ENCODE measurements at regions not wholly inside any gene's neighbourhood (a gene's known extent, or its start where the extent isn't known, plus 50 kb on each side); places are given as distances from the start of the nearest gene placed in this dataset.

DNA sequence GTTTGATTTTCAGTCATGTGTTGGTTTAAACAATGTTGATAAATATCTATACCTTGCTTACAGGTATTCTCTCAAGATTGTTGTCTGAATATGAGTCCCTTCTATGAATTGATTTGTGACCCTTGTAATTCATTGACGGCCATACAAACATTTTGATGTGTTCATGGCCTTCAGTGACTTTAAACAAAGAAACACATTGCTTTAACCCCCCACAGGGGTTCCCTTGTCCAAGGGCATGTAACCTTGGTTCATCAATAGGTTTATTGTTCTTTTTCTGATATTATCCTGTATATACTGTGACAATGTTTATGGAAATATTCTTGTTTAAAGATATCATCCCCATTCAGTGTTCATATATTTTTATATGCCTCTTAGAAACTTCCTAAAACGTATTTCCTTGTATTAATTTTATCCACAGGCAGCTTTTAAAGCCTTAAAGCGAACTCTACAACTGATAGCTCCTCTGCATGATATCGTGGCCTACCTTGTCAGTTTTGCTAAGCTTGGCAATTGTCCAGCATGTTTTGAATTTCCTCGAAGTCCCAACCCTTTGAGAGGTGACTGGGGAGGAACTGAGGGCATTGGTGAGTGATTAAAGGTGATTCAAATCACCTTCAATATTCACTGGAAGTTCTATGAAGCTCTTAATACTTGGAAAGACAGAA is 87.0 kb downstream of the CD164 start (continued):
- TF ChIP-seq MGA (IDR thresholded peaks at IDR 0.05) = no peak
- TF ChIP-seq TBP (optimal IDR thresholded peaks at IDR 0.05; ENCODE audit: low read depth, low read length) = no peak
- no peak for TF ChIP-seq SLC30A9 (CRISPR knock-in tag; IDR thresholded peaks at IDR 0.05)
- TF ChIP-seq L3MBTL2 (IDR thresholded peaks at IDR 0.05) = peak; percentile 57; the same call in 1 of the 2 replicates
- no peak for TF ChIP-seq ZFP30 (CRISPR knock-in tag; IDR thresholded peaks at IDR 0.05; ENCODE audit: borderline replicate concordance)
- TF ChIP-seq, protein P1, sequence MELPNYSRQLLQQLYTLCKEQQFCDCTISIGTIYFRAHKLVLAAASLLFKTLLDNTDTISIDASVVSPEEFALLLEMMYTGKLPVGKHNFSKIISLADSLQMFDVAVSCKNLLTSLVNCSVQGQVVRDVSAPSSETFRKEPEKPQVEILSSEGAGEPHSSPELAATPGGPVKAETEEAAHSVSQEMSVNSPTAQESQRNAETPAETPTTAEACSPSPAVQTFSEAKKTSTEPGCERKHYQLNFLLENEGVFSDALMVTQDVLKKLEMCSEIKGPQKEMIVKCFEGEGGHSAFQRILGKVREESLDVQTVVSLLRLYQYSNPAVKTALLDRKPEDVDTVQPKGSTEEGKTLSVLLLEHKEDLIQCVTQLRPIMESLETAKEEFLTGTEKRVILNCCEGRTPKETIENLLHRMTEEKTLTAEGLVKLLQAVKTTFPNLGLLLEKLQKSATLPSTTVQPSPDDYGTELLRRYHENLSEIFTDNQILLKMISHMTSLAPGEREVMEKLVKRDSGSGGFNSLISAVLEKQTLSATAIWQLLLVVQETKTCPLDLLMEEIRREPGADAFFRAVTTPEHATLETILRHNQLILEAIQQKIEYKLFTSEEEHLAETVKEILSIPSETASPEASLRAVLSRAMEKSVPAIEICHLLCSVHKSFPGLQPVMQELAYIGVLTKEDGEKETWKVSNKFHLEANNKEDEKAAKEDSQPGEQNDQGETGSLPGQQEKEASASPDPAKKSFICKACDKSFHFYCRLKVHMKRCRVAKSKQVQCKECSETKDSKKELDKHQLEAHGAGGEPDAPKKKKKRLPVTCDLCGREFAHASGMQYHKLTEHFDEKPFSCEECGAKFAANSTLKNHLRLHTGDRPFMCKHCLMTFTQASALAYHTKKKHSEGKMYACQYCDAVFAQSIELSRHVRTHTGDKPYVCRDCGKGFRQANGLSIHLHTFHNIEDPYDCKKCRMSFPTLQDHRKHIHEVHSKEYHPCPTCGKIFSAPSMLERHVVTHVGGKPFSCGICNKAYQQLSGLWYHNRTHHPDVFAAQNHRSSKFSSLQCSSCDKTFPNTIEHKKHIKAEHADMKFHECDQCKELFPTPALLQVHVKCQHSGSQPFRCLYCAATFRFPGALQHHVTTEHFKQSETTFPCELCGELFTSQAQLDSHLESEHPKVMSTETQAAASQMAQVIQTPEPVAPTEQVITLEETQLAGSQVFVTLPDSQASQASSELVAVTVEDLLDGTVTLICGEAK (IDR thresholded peaks at IDR 0.05) = no peak
- TF ChIP-seq, protein P1 (CRISPR knock-in tag; IDR thresholded peaks at IDR 0.05) = no peak
- TF ChIP-seq ZNF695 (CRISPR knock-in tag; IDR thresholded peaks at IDR 0.05) = no peak

Data from K562 (cell line).